ENCODE measurements at regions not wholly inside any gene's neighbourhood (a gene's known extent, or its start where the extent isn't known, plus 50 kb on each side); places are given as distances from the start of the nearest gene placed in this dataset.

DNA sequence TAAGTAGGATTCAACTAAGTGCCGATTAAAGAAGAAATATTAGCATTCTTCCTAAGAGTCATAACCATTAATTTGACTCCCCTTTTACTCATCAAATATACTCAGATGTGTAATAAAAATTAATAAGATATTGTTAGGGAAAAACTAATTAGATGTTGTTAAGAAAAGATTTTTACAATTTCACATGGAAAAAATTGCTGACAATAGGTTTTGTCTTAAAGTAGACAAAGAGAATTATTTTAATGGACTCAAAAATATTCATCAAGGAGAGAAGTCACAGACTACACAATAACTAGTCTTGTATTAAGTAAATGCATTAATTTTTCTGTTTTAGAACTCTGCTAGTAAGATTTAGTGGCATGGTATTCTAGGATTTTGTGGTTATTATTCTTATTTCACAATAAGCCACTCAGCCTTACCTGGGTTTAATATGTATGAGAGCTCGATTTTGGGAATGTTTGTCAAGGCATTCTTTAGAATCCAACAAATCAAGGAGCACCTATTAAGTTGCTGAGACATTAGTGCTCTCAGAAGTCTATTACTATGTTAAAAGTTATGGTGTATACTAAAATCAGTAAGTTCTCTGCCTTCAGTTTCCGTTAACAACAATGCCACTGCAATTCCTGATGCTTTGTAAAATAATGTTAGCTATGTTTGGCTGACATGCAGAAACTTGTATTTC, 110.2 kb upstream of the UGT8 start:
- no peaks in the 10 kb centered on the region for H3K4me1 ChIP-seq
- FAIRE-seq (no peak), DNase-seq (no peak), ATAC-seq (no peak)
- no peaks in the 10 kb centered on the region for H3K27me3 ChIP-seq
- H3K36me3 ChIP-seq = no peaks in the 10 kb centered on the region
- TF ChIP-seq, protein P1, sequence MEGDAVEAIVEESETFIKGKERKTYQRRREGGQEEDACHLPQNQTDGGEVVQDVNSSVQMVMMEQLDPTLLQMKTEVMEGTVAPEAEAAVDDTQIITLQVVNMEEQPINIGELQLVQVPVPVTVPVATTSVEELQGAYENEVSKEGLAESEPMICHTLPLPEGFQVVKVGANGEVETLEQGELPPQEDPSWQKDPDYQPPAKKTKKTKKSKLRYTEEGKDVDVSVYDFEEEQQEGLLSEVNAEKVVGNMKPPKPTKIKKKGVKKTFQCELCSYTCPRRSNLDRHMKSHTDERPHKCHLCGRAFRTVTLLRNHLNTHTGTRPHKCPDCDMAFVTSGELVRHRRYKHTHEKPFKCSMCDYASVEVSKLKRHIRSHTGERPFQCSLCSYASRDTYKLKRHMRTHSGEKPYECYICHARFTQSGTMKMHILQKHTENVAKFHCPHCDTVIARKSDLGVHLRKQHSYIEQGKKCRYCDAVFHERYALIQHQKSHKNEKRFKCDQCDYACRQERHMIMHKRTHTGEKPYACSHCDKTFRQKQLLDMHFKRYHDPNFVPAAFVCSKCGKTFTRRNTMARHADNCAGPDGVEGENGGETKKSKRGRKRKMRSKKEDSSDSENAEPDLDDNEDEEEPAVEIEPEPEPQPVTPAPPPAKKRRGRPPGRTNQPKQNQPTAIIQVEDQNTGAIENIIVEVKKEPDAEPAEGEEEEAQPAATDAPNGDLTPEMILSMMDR (IDR thresholded peaks at IDR 0.05) = no peak
- 67 to 71% methylated on average over 3 of the region's 3 CpGs for WGBS, 2 donors
- no peak overlapping the region for H3K27ac ChIP-seq
- H3K4me3 ChIP-seq = no peak overlapping the region
- intact Hi-C loops (cut with DNase I) = no loop called here
- no peaks in the 10 kb centered on the region for H3K9me3 ChIP-seq

DNA sequence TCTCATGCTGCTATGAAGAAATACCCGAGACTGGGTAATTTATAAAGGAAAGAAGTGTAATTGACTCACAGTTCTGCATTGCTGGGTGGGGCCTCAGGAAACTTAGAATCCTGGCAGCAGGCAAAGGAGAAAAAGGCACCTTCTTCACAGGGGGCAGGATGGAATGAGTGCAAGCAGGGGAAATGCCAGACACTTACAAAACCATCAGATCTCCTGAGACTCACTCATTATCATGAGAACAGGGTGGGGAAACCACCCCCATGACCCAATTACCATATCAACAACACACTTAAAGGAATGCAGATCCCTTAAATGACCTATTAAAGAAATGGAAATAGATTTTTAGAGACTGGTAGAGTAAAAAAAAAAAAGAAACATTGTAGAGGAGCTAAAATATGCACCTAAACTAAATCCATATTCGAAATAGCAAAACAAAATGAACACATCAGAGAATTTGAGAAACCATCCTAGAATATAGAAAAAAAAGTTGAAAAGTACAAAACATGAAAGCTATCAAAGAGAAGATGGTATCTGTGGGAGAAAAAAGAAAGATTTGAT, 104.3 kb upstream of the UGT8 start:
- 72 to 79% methylated on average over 2 of the region's 2 CpGs for WGBS, 2 donors
- Histone ChIP-seq H3K4me1 (no peaks in the 10 kb centered on the region), H3K27ac (no peak overlapping the region), H3K4me3 (no peak overlapping the region), H3K9me3 (no peaks in the 10 kb centered on the region), H3K27me3 (no peaks in the 10 kb centered on the region), H3K36me3 (no peaks in the 10 kb centered on the region)
- no peak for FAIRE-seq
- no peak for ATAC-seq
- intact Hi-C loops (cut with DNase I) = no loop called here
- no peak for DNase-seq
- TF ChIP-seq, protein P1 (IDR thresholded peaks at IDR 0.05) = no peak

DNA sequence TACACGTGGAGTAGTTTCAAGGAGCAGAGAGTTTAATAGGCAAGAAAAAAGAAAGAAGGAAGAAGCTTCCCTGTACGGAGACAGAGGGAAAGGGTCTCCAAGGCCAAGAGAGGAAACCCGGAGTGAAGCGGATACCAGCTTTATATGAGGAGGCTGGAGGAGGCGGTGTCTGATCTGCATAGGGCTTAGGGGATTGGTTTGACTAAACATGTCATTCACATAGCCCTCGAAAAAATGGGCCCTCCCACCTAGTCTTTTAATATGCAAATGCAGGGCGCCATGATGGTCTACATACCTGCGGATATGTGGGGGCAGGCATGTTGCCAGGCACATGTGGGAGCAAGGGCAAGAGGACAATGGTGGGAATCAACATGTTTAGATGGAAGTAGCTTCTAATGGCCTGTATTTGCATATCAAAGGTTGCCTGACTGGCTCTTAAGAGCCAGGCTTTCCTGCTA, 103.1 kb upstream of the UGT8 start:
- TF ChIP-seq, protein P1 (IDR thresholded peaks at IDR 0.05) = no peak
- H3K9me3 ChIP-seq = no peaks in the 10 kb centered on the region
- H3K27ac ChIP-seq = no peak overlapping the region
- intact Hi-C loops (cut with DNase I) = no loop called here
- H3K27me3 ChIP-seq = no peaks in the 10 kb centered on the region
- H3K4me1 ChIP-seq = no peaks in the 10 kb centered on the region
- FAIRE-seq (no peak), ATAC-seq (no peak), DNase-seq (no peak)
- WGBS, 2 donors = 57 to 75% methylated on average over 8 of the region's 8 CpGs
- no peak overlapping the region for H3K4me3 ChIP-seq
- no peaks in the 10 kb centered on the region for H3K36me3 ChIP-seq

DNA sequence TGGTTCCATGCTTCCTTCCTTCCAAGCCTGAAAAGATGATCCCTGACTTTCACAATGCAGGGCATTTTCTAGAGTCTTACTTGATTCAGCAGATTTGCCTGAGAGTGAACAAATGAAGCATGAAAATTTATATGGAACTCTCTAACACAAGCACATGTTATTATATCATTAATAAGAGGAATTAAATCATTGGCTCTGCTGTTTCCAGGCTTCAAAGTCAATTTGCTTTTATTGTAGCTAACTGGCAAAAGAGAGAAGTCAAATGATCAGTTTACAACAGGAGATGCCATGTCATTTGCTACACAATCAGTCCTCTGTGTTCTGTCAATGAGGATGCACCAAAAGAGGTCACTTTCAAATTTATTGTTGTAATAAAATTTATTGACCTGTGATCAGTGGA, 101.5 kb upstream of the UGT8 start:
- Histone ChIP-seq H3K4me3 (no peak overlapping the region), H3K9me3 (no peaks in the 10 kb centered on the region), H3K27ac (no peak overlapping the region), H3K4me1 (no peaks in the 10 kb centered on the region), H3K36me3 (no peaks in the 10 kb centered on the region), H3K27me3 (no peaks in the 10 kb centered on the region)
- intact Hi-C loops (cut with DNase I) = no loop called here
- FAIRE-seq (no peak), ATAC-seq (no peak), DNase-seq (no peak)
- TF ChIP-seq, protein P1 (IDR thresholded peaks at IDR 0.05) = no peak

DNA sequence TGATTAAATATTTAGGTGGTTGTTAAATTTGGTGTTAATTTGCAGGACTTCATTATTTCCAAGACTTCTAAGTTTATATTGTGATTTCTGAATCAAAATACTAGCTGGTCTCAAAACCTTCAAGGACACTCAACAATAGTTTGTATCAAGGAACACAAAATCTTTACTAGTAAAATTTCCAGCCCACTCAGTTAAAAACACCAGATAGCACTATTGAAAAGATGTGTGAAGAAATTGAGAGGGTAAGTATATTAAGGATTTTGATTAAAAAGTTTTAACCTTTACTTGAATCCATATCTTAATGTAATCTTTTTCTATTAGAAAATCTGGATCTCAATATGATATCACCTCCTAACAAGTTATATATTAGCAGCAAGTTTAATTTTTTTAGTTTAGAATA, 89.3 kb upstream of the UGT8 start:
- FAIRE-seq = peak; percentile 60

More for the DNA sequence above, 89.3 kb upstream of the UGT8 start:
- no peak overlapping the region for H3K4me3 ChIP-seq
- no peaks in the 10 kb centered on the region for H3K9me3 ChIP-seq
- H3K27ac ChIP-seq = no peak overlapping the region
- H3K36me3 ChIP-seq = no peaks in the 10 kb centered on the region
- DNase-seq = no peak
- no peak for ATAC-seq
- peaks cover 0 to 4% (median 0%) of the 10 kb centered on the region in 3 donors for H3K4me1 ChIP-seq
- intact Hi-C loops (cut with DNase I) = no loop called here
- TF ChIP-seq, protein P1 (IDR thresholded peaks at IDR 0.05) = no peak
- no peaks in the 10 kb centered on the region for H3K27me3 ChIP-seq
